Fibroblast of mammary gland (primary cell): ENCODE measurements at regions not wholly inside any gene's neighbourhood (a gene's known extent, or its start where the extent isn't known, plus 50 kb on each side); places are given as distances from the start of the nearest gene placed in this dataset.
A peak's percentile ranks its signal among the peaks of the same experiment; 100 is the strongest.

ENCODE experiments used
- DNase-seq: peaks from one replicate; pipeline ENCODE4 v3.0.0-alpha.2; 2010; ENCODE audit warnings: low read depth
- H3K4me3 ChIP-seq: 2 replicates; pipeline ENCODE4 v1.5.1; 2011; ENCODE audit warnings: low read depth, mild to moderate bottlenecking, low read length, moderate library complexity; ENCODE audit not compliant: control insufficient read depth
- CTCF ChIP-seq: conservative IDR thresholded peaks from 2 replicates; pipeline ENCODE4 v1.5.1; 2011; ENCODE audit warnings: low read depth, low read length, inconsistent platforms; ENCODE audit not compliant: control insufficient read depth, insufficient read depth

- H3K4me3 ChIP-seq = no peak overlapping the region
- no peak for TF ChIP-seq CTCF
- DNase-seq = no peak
These were observed 521.6 kb downstream of the PLPP3 start for GRCh38 chr1:56057466-56058405.

GRCh38 chr1:56056438-56057287 lies 522.7 kb downstream of the PLPP3 start:
- DNase-seq = peak; percentile 82
- no peak for TF ChIP-seq CTCF
- H3K4me3 ChIP-seq = no peak overlapping the region

- H3K4me3 ChIP-seq = no peak overlapping the region
- DNase-seq = no peak
- TF ChIP-seq CTCF = no peak
These were observed 524.4 kb downstream of the PLPP3 start for GRCh38 chr1:56054959-56055358.

- no peak for DNase-seq
- no peak for TF ChIP-seq CTCF
These were observed 527.3 kb downstream of the PLPP3 start for GRCh38 chr1:56052041-56052440.

GRCh38 chr1:56050911-56051310 lies 528.5 kb downstream of the PLPP3 start:
- TF ChIP-seq CTCF = no peak
- no peak overlapping the region for H3K4me3 ChIP-seq
- DNase-seq = peak; percentile 14

More at GRCh38 chr1:56052041-56052440, 527.3 kb downstream of the PLPP3 start:
- no peak overlapping the region for H3K4me3 ChIP-seq

- no peak for DNase-seq
- no peak for TF ChIP-seq CTCF
- no peak overlapping the region for H3K4me3 ChIP-seq
These were observed 533.9 kb downstream of the PLPP3 start for GRCh38 chr1:56045477-56045876.
